Right forelimb (tissue), 1 donor: ENCODE measurements at regions not wholly inside any gene's neighbourhood (a gene's known extent, or its start where the extent isn't known, plus 50 kb on each side); places are given as distances from the start of the nearest gene placed in this dataset.
"Not testable (repeated sequence)": the region's sequence is repeated elsewhere in the genome, so short reads cannot be mapped to it uniquely, and the experiment has no call there.

ENCODE experiments used
- DNase-seq: peaks from one replicate; pipeline ENCODE4 v3.0.0-alpha.2; 2018

DNA sequence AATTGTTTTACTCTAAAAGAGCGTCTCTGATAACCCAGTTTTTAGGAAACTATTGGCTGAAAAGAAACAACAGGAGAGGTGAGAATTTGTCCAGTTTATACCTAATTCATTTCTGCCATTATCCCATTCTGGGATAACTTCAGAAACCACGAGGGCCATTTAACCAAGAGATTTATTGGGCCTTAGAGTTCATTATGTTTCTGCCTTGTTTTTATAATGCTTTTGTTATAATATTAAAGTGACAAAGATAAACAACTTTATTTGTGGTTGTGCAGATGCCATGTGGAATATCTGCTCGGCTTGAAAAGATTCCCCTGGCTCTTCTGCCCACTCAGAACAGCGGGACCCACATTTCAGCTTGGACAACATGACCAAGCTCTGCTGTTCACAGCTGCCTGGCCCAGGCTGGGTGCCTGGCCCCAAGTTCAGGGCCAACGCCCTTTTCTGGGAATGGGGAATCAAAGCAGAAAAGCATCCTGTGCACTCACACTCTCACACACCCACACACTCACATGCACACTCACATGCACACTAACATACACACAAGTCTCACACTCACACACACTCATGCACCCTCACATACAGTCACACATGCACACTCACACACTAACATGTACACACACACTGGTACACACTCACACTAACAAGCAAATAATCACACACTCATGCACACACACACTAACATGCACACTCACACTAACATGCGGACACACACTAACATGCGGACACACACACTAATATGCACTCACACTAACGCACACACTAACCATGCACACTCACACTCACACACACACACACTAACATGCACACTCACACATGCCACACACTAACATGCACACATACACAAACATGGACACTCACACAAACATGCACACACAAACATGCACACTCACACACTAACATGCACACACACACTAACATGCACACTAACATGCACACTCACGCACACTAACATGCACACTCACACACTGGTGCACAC, 86.7 kb upstream of the NEDD9 start:
- DNase-seq = no peak

DNA sequence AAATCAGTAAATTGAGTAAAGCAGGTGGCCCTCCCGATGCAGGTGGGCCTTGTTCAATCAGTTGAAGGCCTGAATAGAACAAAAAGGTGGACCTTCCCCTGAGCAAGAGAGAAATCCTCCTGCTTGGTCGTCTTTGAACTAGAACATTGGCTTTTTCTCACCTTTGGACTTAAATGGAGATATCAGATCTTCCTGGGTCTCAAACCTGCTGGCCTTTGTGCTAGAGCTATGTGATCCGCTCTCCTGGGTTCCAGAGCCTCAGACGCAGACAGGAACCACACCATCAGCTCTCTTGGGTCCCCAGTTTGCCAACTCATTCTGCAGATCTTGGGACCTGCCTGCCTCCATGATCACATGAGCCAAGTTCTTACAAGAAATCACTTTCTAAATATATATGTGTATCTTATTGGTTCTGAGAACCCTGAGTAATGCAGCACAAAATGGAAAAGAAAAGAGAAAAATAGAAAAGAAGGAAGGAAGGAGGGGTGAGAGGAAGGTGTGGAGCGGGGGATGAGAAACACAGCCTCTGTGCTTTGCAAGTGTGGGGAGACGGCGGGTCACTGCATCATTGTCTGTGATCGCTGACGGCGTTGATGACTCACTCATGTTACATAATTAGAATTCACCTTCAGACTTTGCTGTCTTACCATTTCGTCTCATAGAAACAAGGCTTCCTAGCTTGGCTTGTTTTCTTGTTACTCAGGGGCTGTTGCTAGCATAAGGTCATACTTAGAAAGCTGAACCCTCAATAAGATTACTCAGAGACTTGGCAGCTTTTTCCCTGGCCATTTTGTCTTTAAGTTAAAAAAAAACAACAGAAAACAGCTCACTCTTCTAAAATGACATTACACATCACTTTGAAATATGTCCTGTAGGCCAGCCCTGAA, 85.7 kb upstream of the NEDD9 start:
- no peak for DNase-seq

DNA sequence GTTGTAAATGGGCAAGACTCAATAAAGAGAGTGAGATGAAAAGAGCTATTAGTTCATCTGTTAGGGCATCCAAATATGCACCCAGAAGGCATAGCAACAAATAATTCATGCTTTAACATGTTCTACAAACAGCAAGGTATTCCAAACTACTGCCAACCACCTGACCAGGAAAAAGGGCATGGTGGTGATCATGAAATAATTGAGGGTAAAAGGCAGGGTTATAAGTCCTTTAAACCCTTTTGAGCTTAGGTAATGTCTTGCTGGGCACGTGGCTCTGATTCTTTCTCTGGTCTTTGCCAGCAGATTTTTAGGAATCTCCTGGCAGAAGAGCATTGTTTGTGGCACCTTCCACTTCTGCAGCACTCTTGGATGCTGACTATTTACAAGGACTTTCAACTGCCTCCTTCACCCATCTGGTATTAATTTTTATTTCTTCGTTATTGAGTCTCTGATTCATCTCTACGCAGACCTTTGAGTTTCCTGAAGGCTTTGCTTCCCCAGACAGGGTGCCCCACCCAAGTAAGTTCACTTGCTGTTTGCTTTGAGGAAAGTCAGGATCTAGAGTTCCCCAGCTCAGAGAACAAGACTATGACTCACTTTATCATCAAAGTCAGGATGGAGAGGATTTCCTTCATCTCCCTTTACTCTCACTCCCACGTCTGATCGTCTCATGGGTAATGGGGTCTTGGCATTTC, 83.4 kb upstream of the NEDD9 start:
- DNase-seq = no peak

DNA sequence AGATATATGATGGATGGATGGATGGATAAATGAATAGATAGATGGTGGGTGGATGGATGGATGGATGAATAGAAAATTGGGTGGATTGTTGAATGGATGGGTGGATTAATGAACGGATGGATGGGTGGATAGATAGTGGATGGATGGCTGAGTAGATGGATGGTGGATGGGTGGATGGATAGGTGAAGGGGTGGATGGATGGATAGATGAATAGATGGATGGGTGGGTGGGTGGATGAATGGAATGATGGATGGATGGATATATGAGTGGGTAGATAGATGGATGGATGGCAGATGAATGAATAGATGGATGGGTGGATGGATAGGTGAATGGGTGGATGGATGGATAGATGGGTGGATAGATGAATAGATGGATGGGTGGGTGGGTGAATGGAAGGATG, 80.7 kb upstream of the NEDD9 start:
- DNase-seq = no peak

DNA sequence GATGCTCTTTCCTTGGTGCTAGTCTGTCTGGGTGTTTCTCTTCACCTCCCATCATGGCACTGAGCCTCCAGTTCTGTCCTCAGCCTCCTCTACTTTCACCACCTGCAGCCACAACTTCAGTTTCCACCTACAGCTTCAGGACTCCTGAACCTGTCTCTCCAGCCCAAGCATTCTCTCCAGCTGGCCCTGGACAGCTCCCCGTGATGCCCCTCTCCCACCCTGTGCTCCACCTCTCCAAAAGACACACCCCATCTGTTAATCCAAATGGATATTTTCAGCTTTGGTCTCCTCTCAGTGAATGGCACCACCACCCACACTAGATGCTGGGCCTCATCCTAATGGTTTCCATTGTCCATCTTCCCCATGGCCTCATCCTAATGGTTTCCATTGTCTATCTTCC, 79.5 kb upstream of the NEDD9 start:
- DNase-seq = no peak

DNA sequence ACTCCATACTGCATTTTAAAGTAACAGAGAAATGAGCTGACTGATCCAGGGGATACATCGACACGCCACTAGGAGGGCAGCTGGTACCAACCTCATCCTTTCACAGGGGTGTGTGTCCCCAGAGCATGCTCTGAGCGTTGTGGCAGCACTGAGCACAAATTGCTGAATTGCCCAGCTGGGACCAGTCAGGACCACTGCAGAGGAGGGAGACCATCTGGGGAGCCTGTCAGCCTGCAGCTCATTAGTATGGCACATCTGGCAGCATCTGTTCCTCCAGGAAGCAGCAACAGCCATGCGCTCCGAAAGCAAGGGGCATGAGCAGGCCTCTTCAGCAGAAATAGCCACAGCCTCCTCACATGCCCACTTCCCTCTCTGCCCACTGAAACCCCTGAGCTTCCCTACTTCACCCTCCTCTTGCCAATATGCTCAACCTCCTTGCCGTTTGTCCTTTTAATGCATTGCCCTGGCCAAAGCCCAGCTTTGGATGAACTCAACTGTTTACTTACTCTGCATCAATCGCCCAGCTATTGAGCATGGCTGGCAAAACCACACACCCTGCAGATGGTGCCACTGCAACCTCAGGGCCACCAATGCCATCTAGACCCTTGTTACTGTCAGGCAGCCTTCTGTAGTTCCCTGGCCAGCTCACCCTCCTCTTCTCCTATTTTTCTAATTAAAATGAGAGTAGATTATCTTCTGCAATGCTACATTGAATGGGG, 77.6 kb upstream of the NEDD9 start:
- DNase-seq = no peak

DNA sequence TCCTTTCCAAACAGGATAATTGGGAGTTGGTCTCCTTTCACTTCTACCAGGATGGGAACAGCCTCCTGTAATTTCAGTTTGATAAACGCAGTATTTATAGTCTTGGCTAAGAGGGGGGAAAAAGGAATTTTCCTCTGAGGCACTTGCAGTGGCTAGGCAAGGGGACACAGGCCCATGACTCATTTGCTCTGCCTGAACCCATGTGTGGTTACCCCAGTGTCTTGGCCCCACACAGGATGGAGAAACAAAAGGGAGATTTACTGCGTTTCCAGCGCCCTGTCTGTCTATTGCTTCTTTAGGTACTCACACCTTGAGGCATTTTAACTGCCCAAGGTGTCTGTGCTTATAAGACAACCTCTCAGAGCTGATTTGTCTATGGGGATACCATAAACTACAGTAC, 74.8 kb upstream of the NEDD9 start:
- DNase-seq = no peak

DNA sequence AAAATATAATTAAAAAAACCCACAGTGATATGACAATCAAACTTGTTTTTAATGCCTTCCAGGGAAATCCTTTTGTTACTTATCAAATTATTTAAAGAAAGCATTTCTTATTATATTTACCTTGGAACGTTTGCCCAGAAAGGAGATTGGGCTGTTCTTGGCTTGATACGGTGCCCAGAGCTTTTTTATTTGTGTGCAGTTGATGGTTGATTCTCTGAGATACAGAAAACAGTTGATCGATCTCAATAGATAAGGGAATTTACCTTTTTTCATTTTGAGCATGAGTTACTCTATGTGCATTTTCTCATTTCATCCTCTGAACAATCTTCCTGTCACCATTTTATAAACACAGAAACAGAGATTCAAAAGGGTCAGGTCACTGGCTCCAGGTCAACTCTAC, 72.5 kb upstream of the NEDD9 start:
- DNase-seq = no peak

DNA sequence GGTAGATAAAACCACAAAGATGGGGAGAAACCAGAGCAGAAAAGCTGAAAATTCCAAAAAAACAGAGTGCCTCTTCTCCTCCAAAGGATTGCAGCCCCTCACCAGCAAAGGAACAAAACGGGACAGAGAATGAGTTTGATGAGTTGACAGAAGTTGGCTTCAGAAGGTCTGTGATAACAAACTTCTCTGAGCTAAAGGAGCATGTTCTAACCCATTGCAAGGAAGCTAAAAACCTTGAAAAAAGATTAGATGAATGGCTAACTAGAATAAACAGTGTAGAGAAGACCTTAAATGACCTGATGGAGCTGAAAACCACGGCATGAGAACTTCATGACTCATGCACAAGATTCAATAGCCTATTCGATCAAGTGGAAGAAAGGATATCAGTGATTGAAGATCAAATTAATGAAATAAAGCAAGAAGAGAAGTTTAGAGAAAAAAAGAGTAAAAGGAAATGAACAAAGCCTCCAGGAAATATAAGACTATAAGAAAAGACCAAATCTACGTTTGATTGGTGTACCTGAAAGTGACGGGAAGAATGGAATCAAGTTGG, 67.5 kb upstream of the NEDD9 start:
- not testable (repeated sequence) for DNase-seq

DNA sequence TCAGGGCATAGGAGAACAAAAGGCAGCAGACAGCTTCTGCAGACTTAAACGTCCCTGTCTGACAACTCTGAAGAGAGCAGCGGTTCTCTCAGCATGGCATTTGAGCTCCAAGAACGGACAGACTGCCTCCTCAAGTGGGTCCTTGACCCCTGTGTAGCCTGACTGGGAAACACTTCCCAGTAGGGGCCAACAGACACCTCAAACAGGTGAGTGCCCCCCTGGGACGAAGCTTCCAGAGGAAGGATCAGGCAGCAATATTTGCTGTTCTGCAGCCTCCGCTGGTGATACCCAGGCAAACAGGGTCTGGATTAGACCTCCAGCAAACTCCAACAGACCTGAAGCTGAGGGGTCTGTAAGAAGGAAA, 66.9 kb upstream of the NEDD9 start:
- DNase-seq = not testable (repeated sequence)

DNA sequence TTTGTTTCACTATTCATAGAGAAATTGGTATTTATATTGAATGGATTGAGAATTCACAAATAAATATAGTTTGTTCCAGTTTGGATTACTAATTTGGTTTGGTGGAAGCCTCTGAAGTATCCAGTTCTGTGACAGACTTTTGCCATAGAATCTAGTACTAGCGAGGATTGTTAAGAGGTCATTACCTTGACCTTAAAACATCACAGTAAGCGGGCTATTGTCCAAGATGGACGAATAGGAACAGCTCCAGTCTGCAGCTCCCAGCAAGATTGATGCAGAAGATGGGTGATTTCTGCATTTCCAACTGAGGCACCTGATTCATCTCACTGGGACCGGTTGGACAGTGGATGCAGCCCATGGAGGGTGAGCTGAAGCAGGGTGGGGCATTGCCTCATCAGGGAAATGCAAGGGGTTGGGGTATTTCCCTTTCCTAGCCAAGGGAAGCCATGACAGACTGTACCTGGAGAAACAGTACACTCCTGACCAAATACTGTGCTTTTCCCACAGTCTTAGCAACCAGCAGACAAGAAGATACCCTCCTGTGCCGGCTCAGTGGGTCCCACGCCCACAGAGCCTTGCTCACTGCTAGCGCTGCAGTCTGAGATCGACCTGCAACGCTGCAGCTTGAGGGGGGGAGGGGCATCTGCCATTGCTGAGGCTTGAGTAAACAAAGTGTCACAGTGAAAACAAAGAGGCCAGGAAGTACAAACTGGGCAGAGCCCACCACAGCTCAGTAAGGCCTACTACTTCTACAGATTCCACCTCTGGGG, 66.4 kb upstream of the NEDD9 start:
- DNase-seq = no peak

DNA sequence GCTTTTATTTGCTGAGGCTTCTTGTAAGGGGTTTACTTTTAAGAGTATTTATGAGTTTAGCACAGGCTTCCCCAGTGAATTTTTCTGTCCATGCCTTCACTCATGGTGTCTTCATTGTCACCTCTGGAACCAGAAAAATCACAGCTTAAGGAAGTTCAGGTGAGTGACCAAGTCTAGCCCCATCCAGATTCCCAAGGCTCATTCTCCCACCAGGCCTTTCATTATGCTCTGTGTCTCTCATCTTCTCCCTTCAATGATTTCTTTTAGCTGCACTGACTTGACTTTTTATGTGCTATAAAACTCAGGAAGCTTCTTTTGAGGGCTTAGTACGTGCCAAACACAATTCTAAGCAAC, 64.9 kb upstream of the NEDD9 start:
- no peak for DNase-seq

DNA sequence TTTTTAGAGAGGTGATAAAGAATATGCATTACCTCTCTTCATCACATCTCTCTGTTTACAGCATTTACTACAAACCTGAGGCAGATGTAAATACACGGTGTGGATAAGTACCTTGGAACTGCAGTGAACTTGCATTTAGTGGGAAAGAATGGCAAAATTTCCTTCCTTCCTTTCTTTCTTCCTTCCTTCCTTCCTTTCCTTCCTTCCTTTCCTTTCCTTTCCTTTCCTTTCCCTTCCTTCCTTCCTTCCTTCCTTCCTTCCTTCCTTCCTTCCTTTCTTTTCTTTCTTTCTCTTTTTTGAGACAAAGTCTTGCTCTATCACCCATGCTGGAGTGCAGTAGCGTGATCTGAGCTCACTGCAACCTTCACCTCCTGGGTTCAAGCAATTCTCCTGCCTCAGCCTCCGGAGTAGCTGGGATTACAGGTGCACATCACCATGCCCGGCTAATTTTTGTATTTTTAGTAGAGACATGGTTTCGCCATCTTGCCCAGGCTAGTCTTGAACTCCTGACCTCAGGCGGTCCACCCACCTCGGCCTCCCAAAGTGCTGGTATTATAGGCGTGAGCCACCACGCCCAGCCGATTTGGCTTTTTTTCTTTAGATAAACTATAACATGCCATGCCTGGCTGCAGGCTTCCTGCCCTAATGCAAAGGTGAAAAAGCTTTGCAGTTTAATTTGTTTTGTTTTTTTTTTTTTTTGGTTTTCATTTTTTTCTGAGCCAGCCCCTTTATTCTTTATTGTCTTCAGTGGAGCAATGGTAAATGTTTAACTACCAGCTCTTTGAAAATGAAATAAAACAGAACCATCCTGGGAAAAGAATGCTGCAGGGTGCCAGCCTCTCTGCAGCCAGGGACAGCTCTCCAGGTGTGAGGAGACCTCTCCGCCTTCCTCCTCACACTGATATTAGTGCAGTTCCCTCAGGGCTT, 64.2 kb upstream of the NEDD9 start:
- no peak for DNase-seq

DNA sequence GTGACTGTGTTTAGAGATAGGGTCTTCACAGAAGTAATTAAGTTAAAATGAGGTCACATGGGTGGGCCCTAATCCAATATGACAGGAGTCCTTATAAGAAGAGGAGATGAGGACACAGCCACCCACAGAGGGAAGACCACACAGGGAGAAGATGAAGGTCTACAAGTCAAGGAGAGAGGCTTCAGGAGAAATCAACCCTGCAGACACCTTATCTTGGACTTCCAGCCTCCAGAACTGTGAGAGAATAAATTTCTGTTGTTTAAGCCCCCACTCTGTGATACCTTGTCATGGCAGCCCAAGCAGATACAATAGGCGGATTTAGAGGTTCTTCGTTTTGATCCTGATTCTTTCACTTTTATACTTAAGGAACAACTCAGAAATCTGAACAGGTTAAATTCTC, 63.5 kb upstream of the NEDD9 start:
- DNase-seq = no peak

DNA sequence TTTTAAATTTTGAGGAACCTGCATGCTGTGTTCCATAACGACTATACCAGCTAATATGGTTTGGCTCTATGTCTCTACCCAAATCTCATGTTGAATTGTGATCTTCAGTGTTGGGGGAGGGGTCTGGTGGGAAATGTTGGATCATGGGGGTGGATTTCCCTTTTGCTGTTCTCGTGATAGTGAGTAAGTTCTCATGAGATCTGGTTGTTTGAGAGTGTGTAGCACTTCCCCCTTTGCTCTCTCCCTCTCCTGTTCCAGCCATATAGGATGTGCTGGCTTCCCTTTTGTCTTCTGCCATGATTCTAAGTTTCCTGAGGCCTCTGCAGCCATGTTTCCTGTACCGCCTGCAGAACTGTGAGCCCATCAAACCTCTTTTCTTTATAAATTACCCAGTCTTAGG, 61.8 kb upstream of the NEDD9 start:
- DNase-seq = no peak

DNA sequence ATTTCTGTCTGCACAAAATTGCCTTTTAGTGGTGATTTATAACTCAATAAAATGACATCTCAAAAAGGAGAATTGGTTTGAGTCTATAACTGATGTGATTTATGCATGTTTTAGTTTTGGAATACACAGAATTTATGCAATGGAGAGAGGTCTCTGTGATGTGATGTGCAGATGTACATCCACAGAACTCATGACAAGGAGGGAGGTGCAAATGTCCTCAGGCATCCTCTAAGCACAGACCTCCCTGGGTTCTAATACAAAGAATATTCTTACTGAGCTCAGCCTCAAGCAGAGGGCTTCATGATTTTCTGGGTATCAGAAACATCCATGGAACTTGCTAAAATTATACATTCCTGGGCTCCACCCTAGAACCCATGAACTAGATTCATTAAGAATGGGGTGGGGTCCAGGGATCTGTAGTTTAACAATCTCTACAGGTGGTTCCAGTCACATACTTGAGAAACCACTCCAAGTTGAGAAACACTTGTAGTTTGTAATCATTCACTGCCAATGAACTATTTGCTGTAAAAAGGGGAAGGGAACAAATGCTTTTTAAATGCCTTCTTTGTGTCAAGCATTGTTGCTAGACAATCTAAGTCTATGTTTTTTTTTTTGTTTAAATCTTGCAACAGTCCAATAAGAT, 60.2 kb upstream of the NEDD9 start:
- DNase-seq = no peak

DNA sequence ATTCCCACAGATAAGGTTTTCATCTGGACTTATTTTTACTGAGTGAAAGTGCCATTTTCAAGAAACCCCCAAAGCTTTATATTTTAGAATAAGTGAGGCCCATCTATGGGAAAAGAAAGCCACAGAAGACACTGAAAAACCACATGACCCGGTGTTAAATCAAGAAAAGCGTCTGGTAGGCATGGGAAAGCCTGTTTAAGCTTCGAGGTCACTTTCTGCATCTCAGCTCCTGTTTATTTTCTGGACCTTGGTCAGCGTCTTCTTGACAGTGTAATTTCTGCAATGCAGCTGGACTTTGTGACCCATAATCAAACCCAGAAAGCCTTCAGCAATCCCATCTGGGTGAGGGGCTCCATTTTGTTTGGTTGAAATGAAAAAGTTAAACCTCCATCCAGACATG, 59.6 kb upstream of the NEDD9 start:
- DNase-seq = no peak

DNA sequence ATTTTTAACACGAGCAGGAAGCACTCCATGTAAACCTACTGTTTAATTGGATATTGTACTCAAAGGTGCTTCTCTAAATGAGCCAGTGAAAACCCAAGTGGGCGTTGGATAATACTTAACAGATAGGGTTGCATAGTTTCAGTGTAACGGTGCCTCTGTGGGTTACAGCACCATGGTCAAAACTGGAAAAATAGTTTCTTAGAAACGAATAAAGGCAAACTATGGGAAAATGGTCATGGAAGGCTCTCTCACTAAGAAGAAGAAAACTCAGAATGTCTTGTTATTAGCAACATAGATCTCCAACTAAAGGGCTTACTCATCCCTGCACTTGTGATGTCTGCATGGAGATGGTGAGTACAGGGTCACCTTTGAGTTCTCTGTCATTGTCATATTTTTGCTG, 59.1 kb upstream of the NEDD9 start:
- DNase-seq = no peak

DNA sequence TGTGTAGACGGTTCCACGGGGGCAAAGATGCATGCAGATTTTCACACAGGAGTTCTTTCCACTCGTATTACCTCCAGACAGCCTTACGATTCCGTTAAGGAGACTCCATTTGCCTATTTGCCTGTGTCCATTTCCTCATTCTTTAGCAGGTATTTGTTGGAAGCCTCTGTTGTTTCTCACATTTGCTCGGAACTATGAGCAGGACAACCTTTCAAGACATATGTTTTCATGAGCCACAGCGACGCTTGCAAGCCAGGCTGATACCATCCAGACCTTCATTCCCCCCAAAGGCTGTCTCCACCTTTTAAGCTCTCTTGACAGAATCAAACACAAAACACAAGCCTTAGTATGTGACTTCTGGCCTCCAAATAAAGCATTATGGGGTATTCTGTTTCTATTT, 57.6 kb upstream of the NEDD9 start:
- DNase-seq = no peak

DNA sequence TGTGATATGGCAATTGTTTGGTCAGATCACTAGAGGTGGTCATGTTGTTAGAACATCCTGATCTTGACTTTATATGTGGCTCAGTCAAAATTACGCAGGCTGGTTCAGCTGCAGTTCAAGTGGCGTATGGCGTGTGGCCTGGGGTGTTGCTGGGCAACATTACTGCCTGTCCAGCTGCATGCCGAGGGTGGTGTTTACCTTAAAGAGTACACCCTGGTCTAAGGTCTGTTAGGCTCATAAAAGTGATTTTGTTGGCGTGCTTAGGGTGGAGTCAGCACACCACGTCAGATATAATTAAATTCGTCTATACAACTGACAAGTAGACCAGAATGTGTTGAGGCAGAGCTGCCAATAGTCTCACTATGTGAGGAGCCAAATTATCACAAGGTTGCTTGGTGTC, 55.6 kb upstream of the NEDD9 start:
- no peak for DNase-seq
